8988T (cell line): ENCODE measurements at regions not wholly inside any gene's neighbourhood (a gene's known extent, or its start where the extent isn't known, plus 50 kb on each side); places are given as distances from the start of the nearest gene placed in this dataset.
A peak's percentile ranks its signal among the peaks of the same experiment; 100 is the strongest.

Source experiments
- DNase-seq: peaks from one replicate; pipeline ENCODE4 v3.0.0; 2011

DNA sequence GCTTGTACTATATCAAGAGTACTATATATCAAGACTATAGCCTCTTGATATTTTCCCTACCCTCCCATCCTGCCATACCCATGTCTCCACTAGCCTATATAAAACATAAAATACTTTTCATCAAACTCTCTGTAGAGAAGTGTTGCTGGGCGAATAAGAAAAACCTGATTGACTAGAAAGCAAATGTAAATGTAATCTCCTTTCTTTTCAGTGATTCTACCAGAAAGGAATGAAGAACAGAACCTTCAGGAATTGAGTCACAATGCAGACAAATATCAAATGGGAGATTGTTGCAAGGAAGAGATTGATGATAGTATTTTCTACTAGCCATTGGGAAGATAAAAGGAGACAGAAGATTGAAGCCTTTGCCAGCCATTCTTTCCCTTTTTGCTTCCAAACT is 89.2 kb downstream of the KCNRG start:
- no peak for DNase-seq

DNA sequence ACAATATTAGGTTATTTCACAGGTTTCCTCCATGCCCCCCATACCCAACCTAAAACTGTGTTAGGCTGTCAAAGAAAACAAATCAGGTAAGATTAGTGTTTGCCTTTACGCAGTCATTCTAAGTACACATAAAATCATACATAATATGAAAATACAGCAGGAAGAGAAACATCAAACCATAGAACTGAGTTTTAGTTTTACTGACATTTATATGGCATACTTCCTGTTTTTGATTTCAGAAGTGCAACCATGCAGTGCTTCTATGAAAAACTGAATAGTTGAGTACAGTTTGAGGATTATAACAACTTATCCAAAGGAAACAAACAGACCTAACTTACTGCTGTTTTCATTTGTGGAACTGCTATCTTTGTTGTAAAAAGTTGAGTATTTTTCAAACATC is 91.3 kb downstream of the KCNRG start:
- DNase-seq: no peak

- no peak for DNase-seq
Observed at GRCh38 chr13:50107205-50107604, 92.0 kb downstream of the KCNRG start.

GRCh38 chr13:50114961-50115360 is 99.7 kb downstream of the KCNRG start:
- DNase-seq: no peak

GRCh38 chr13:50115695-50116094 is 100.5 kb downstream of the KCNRG start:
- no peak for DNase-seq

GRCh38 chr13:50116430-50116973 is 101.3 kb downstream of the KCNRG start:
- no peak for DNase-seq

GRCh38 chr13:50119591-50119990 is 104.3 kb downstream of the KCNRG start:
- DNase-seq: no peak

DNA sequence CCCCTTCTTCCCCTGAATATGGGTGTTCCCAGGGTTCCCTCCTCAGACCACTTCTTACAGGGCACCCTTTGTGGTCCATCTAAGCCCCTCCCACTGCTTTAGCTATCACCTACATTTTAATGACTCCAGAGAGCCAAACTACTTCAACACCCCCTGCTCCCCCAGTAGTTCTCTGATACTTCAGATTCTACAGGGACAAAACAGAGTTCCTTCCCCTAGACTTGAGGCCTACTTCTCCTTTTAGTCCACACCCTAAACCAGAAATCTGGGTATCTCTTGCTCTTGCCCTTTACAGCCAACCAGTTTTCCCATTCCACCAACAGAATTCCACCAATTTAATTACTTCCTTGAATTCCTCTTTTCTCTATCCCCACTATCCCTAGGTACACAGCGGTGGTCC is 107.2 kb downstream of the KCNRG start:
- DNase-seq: no peak

DNA sequence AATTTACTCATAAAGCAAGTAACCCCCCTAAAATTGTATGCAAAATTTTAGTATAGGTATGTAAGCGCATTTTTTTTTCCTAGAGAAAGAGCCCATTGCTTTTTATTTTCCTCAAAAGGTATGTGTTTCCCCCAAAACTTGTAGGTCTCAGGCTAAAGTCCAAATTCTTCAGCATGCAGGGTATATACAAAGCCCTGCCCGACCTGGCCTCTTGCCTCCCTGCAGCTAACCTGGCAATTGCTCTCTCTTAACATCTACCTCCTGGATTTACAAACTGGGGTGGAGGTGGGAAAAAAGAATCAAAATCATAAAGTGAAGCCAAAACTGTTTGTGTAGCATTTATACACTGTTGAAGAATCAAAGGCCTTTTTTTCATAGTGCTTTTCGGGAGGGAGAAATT is 107.8 kb downstream of the KCNRG start:
- DNase-seq: no peak

DNA sequence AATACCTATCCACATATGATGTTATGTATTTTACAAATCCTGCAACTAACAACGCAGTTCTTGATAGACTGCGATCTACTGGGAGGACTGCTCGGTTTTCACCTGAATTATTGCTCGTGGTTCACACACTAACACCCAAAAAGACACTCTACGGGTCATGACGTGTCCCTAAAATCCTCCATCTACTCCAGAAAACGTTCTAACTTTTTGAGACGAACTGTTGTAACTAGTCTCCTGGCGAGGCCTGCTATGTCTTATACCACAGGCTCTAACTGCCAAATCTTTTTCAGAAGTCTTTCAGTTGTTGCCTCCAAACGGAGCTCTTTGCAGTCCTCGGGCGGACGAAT is 108.2 kb downstream of the KCNRG start:
- no peak for DNase-seq

GRCh38 chr13:50123862-50124535 is 108.8 kb downstream of the KCNRG start:
- no peak for DNase-seq

GRCh38 chr13:50124536-50125303 is 109.5 kb downstream of the KCNRG start:
- DNase-seq: peak; percentile 93

GRCh38 chr13:50125304-50125553 is 110.0 kb downstream of the KCNRG start:
- peak; percentile 53 for DNase-seq

DNA sequence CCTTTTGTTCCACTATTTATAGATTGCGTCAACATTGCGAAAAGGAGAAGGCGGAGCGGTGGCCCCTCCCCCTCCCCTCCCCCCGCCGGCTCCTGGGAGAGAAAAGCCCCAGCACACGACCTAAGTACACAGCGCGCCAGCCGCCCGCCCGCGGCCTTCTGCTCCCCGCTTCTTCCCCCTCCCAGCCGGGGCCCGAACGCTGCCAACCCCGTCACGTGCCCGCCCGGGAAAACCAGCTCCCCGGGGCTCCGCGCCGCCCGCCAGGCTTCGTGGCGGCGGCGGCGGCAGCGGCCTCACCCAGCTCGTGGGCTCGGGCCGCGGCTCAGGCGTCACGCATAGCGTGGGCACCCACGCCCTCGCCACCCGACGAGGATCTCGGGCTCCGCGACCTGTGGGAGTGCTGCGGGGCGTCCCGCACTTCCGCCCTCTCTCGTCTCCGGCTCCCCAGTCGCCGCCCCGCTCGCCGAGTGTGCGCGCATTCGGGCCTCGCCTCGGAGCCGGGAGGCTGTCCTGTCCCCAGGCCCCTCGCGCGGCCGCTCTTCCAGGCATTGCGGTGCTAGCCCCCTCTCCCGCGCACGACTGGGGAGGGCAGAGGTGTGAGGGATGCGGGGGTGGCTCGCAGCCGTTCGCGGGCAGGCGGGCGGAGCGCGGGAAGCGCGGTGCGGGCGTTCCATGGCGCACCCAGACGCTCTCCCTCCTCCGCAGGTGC is 110.5 kb downstream of the KCNRG start:
- peak; percentile 80 for DNase-seq

- no peak for DNase-seq
Observed at GRCh38 chr13:50126263-50126992, 111.2 kb downstream of the KCNRG start.

GRCh38 chr13:50126993-50127725 is 111.9 kb downstream of the KCNRG start:
- no peak for DNase-seq

GRCh38 chr13:50127726-50128291 is 112.6 kb downstream of the KCNRG start:
- no peak for DNase-seq

DNA sequence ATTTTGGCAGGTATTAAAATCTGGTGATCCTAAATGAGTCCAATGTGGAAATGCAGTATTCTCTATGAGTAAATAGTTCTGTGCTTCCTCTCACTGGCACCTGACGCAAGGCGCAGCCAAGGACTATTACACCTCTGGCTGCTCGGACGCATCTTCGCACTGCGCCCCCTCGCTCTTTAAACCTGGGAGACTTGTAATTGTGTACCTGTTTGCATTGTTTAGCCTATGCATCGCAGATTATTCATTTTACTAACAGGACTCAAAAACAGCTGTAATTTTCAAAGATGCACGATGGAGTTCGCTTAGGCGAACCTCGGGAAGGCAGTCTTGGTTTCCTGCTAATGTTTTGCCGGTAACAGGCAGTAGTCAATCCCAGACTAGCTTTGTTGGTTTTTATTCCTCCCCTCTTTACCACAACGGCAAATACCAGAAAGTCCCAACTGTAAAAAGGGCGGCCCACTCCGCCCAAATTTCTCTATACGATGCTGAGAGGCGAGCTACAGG is 113.2 kb downstream of the KCNRG start:
- no peak for DNase-seq

DNA sequence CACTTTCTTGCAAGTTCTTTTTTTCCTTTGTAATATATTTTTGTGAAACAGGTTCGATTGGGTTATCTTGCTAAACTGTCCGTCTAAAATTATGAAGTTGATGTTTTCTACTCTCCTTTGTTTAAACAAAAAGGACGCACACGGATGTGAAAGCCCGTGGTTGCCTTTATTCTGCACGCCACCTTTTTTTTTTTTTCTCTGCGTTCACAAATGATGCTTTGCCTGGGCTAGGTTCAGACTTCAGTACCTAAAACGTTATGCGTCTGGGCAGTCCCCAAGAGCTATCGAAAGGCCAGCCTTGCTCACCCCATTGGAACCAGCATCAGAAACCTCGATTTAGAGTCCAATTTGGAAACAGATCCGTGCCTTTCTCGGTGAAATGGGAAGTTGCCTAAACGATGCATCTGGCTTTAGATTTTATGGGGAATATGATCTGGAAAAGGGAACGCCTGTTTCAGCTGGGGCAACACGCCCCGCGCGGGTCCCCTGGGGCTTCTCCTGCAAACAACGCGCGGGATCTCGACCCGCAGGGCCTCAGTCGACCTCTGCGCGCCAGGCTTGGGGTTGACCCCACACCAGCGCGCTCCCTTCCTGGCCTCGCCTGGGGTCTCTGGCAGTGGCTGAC is 113.9 kb downstream of the KCNRG start:
- DNase-seq: no peak

DNA sequence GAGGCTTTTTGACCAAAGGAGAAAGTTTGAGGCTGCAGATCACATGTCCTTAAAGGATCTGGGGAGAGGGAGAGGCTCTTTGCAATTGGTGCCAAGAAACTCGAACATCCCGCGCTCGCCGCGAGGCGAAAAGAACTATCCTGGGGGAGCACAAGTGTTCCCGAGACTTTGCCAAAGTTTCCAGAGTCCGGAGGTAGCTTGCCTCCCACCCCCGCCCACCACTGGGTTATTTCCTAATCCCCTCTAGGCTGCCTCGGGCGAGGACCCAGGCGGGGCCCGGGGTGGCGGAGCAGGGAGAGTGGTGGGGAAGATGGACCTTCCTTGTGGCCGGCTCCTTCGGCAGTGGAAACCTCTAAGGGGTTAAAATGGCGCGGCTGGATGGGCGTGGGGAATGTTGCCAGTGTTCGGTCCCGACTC is 114.5 kb downstream of the KCNRG start:
- DNase-seq: no peak

DNA sequence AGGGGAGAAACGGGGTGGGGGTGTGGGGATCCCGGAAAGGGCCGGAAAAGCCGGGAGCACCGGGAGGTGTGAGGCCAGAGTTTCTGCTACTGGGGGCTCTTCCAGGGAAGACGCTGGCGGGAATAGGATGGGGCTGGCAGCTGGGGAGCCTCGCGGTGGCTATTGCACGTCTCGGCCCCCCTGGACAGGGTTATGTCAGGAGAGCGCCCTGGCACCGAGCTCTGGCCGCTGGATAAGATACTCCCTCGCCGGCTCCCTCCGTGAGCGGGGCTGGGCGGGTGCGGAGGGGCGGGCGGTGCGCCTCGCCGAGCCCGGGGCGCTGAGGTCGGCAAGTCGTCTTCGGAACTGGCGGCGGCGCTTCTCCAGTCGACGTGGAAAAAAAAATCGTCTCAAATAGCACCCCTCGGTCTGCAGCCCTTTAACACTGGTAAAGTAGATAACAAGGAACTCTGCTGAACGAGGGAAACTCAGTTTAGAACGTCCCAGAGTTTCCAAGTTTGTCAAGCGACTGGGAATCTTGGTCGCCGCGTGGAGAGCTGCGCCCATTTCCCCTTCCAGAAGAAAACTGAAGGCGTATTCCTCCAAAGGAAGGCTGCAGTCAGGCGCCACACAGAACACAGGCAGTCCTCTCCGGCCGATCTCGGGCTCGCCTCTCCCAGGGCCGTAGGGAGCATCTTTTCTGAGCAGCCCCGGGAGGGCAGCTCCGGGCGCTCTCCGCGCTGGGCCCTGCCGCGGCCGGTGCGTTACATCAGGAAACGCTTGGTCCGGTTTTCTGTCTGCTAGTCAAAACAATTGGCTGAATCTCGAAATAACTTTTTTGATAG is 115.1 kb downstream of the KCNRG start:
- DNase-seq: no peak
